ENCODE measurements at regions not wholly inside any gene's neighbourhood (a gene's known extent, or its start where the extent isn't known, plus 50 kb on each side); places are given as distances from the start of the nearest gene placed in this dataset.

GRCh38 chr10:83931669-83932068 is 207.6 kb upstream of the GHITM start:
- TF ChIP-seq CTCF (IDR thresholded peaks at IDR 0.05; ENCODE audit: insufficient read depth, low read length, poor library complexity, severe bottlenecking) (no peak), EZH2phosphoT487 (conservative IDR thresholded peaks at IDR 0.05; ENCODE audit: low read length) (no peak)

Data from SU-DHL-6 (cell line).